Vagina (tissue), 2 donors: ENCODE measurements at regions not wholly inside any gene's neighbourhood (a gene's known extent, or its start where the extent isn't known, plus 50 kb on each side); places are given as distances from the start of the nearest gene placed in this dataset.

Experiments used
- CTCF ChIP-seq, 3 experiments: fragments of 450-650 bp in 2 of 3; fragments of 200-600 bp in 1 of 3; sonication (generic) in 1 of 3; IDR thresholded peaks; one replicate each; pipeline ENCODE4 v1.5.1; 2017 to 2019; ENCODE audit warnings: antibody characterized with exemption in 3 of 3, mild to moderate bottlenecking in 2 of 3, moderate library complexity in 2 of 3
- POLR2A ChIP-seq, 2 donors: fragments of 450-650 bp; IDR thresholded peaks; one replicate each; pipeline ENCODE4 v1.6.1; 2017; ENCODE audit warnings: antibody characterized with exemption in 2 of 2, mild to moderate bottlenecking in 2 of 2, moderate library complexity in 2 of 2
- POLR2AphosphoS5 ChIP-seq, 2 donors: sonication (generic); formaldehyde crosslinking; IDR thresholded peaks; one replicate each; pipeline ENCODE4 v1.9.0; 2017; ENCODE audit warnings: antibody characterized with exemption in 2 of 2, mild to moderate bottlenecking in 2 of 2, low read depth in 1 of 2; ENCODE audit not compliant: insufficient read depth in 1 of 2

- TF ChIP-seq POLR2A (IDR thresholded peaks at IDR 0.05), result no peak
- TF ChIP-seq CTCF (IDR thresholded peaks at IDR 0.05), result no peak
- no peak for TF ChIP-seq POLR2AphosphoS5 (IDR thresholded peaks at IDR 0.05; ENCODE audit: insufficient read depth in 1 of 2, low read depth in 1 of 2)
These were observed 274.7 kb upstream of the MTPN start for GRCh38 chr7:136251826-136252225.
